ENCODE measurements at regions not wholly inside any gene's neighbourhood (a gene's known extent, or its start where the extent isn't known, plus 50 kb on each side); places are given as distances from the start of the nearest gene placed in this dataset.
A peak's percentile ranks its signal among the peaks of the same experiment; 100 is the strongest.

DNA sequence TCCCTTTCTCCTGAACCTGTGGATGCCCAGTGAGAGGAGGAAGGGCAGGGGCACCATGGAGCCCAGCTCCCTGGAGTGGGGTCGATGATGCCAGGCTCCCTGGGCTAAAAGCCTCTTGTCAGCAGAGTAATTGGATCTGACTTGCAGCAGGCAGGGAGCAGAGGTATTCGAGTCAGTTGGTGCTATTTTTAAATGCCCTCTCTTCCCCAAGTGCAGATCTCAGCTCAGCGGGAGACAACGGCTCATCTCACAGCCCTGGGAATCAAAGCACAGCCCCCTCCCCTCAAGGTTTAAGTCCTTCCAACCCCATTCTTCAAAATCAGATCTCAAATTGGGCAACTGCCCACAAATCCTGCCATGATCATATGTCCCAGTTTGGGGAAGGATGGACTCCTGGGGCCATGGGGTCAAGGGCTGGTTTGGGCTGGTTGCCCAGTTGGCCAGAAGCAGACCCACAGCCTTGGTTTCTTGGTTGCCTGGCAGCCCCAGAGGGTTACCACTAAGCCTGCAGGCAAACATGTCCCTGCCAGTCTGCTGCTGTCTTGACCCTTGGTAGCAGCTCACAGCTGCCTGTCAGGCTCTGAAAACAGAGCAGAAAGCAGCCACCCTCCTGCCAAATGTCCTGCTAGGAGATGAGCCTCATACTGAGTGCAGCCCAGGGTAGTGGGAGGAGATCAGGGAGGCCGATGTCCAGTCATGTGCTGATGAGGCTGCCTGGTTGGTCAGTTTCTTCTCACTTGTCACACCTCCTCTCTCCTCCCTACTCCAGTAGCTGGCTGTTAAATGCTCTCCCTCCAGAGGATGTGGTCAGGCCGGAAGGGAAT lies 244.9 kb downstream of the LOXHD1 start:
- peak; percentile 29 for DNase-seq (ENCODE audit: low read depth)

DNA sequence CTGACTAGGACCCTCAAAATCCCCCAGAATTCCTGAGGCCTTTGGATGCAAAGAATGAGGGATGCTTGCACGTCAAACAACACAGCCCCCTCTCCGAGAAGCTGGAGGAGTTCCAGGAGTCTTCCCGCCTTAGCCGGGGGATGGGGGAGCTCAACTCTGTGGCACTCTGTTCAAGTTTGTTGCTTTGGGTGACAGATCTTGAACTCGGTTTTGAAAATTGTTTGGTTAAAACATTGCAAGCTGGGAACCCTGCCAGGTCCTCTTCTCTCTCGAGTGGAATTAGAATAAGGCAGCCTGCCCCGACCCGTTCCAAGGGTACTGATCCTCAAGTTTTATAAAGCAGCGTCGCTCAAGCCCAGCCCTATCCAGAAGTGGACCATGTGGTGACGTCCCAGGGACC lies 244.1 kb downstream of the LOXHD1 start:
- no peak for DNase-seq (ENCODE audit: low read depth)

DNA sequence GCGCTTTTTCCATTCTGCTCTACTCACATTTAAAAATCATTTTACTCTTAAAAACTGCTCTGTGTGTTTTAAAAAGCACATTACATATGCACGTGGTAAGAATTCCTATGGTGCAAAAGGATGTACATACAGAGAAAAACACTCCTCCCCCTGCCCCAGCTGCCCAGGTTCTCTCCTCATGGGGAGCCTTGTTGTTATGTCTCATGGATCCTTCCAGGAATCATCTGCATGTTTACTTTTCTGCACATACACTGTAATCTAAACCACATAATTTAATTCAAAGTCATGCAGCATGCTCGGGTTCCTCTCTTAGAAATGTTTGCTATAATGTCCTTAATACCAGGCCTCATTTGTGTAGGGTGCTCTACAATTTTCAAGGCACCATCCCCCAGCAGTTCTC lies 243.3 kb downstream of the LOXHD1 start:
- no peak for DNase-seq (ENCODE audit: low read depth)

DNA sequence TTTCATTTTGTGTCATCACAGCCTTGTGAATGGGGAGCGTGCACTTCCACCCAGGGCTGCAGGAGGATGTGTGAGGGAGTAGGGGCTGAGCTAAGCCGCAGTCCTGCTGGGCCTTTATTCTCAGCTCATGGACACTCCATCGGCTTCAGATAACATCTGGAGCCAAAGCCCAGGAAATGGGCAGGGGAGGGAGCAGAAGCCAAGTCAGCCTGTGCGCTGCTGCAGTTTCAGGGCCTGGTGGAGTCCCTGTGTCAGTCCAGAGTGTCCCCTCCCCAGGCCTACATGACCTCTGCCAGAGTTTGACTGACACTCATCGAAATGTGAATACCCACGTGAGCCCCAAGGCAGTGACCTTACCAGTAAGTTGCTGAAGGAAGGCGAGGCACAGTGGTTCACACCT lies 242.2 kb downstream of the LOXHD1 start:
- DNase-seq (ENCODE audit: low read depth): no peak

DNA sequence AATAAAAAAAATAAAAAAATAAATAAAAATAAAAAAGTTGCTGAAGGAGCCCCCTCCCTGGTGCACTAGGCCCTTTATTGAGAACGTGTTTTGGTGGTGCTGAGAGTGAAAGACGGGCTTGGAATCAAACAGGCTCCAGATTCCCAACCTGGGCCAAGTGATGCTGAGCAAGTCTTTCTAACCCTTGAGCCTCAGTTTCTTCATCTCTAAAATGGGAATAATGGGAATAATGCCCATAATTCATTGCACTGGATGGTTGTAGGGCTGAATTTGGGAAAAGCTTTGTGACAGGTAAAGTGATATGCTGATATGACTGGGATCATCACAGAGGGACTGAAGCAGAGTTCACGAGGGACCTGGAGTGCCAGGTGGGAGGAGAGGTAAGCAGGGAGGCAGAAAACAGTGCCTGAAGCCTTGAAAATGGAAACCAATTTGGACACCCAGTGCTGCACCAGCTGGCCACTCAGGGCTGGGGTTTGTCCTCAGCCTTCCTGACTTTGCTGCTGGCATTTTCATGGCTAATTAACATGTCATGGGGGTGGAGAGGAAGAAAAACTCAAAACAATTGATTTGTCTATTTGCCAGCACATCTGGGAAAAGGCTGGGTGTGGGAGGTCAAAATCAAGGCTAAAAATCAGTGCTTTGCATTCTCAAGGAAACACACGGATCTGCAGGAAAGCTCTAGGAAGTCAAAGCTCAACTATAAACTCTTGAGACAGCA lies 241.3 kb downstream of the LOXHD1 start:
- no peak for DNase-seq (ENCODE audit: low read depth)

DNA sequence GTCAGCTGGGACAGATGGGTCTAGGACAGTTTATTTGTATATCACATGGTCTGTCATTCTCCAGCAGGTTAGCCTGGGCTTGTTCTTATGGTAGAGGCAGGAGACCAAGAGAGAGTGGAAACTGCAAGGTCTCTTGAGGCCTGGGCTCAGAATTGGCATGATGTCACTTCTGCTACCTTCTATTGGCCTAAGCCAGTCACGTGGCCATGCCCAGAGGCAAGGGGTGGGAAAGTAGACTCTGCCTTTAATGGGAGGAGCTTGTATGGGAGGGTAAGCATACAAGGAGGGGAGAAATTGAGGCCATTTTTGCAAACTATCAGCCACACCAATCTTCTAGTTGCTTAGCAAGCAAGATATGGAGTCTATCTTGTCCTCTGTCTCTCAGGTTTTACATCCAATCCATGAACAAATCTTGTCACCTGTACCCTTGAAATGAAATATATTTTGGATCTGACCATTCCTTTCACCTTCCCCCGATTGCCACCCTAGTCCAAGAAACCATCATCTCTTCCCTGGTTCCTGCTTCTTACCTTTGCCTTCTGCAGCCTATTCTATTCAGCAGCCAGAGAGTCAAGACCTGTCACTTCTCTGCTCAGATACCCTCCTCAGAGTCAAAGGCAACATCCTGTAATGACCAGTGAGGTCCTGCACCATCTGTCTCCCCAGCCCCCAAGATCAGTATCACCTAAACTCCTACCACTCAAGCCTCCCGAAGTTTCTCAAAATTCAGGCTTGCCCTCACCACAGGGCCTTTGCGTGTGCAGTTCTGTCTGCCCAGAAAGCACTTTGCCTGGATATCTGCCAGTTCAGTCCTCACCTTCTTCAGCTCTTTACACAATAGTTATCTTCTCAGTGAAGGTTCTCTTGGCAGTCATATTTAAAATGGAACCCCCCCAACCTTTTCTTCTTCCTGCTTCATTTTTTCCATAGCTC lies 240.0 kb downstream of the LOXHD1 start:
- DNase-seq (ENCODE audit: low read depth): no peak

DNA sequence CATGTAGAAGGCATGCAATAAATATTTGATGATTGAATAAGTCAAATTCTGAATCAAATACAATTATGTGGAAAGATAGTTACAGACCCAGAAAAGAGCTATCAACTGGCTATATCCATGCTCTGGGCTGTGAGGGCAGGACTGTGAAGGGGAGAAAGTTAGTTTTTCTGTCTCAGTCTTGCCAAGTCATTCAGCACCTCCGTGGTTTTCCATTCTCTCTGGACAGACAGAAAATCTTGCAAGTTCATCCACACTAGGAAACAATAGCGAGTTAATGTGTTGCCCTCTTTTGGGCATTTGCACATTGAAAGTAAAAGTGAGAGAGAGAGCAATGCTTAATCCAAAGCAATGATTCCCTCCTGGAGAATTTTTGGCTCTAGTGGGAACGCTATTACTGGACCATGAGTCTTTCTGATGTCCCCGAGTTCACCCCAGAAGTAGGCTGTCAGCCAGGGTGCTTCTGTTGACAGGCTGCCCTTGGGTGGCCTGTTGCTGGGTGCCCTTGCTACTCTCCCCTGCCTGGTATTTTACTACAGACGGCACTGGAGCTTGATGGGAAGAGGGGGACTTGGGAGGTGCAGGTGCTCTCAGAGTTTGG lies 238.3 kb downstream of the LOXHD1 start:
- no peak for DNase-seq (ENCODE audit: low read depth)

DNA sequence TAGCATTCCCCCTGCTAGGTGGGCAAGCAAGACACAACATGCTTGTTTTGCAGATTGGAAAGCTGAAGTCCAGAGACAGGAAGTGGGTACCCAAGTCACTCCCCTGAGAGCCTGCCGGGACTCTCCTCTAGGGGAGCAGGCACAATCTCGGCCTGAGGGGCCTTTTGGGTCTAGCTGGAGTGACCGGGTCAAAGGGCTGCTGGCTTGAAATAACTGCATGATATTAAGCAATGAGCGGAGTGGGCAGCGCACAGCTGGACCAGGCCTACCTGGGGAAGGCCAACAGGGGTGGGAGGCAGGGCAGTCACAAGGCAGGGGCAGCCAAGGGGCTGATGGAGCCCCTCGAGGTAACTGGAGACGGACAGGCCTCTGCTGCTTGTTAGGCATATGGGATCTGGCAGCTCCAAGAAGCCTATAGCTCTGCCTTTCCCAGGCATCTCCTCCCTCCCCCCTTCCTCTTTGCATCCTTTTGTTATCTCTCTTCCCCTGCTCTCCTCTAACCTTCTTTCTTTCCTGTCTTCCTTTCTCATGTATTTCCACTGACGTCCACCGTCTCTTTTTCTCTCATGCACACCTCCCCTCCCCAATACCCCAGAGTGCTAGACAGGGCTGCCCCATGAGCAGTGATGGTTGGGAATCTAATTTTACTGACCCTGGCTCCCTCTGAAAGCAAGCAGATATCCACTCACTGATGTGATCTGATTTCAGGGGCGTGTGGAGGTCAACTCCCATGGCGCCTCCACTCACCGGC lies 237.5 kb downstream of the LOXHD1 start:
- DNase-seq (ENCODE audit: low read depth): no peak

DNA sequence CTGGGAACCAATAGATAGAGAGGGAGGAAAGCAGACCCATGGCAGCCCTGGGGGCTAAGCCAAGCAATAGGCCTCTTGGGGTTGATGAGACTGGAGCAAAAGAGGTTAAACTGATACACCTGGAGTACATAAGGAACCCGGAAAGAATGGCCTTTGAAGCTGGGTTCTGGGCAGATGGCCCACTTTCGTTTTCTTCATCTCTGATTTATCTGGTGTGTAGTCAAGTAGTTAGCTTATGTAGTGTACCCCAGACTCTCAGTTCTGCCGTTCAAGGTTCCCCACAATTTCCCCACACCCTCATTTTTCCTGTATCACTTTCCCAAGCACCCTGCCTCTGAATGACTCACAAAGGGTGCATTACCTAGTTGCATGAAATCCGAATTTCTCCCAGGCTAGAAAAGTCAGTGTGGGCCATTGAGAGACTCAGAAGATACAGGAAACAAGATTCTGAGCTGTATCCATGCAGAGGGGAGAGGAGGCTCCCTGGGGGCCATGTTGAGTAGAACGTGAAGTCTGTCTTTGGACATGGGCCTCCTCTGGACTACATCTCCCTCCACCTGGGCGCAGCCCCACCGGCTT lies 235.0 kb downstream of the LOXHD1 start:
- DNase-seq (ENCODE audit: low read depth): no peak

DNA sequence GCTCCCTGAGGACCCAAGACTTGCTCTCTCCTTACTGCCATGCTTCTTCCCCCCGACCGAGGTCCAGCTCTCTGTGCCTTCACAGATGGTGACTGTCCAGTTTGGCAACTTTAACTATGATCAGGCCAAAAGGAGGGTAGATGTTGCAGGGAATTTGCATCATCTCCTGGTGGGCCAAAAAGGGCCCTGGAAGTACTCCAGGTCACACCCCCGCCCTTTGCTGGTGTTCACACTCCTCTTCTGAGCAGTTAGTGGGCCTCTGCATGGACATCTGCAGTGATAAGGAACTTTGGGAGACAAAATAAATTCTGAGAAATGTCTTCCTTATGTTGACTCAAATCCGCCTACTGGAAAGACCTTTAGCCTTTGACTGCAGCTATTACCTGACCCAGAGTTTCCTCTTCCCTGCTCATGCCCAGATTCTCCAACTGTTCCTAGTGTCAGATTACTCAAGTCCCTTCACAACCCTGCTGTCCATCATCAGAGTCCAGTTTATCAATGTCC lies 234.4 kb downstream of the LOXHD1 start:
- no peak for DNase-seq (ENCODE audit: low read depth)

DNA sequence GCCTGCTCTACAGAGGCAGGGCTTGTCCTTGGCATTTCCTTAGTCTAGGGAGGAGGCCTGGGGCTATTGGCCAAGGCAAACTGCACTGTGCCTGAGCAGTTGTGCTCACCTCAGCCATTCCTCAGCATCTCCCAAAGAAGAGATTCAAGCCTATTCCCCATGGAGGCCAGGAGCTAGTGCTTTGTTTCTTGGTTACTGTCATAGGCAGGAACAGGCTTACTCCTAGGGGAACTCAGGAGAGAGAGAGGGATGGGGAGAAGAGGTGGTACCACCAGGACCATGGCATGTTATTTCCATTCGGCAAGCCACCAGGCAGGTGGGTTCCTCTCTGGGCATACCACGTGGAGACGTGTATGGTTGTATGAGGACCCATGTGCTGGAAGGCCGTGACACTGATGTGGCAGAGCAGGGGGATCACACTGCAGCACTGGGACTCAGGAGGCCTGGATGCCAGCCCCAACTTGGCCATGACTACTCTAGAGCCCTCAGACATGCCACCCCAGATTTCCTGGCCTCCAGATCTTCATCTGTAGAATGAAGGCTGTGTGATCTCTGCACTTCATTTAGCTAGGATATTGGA lies 233.7 kb downstream of the LOXHD1 start:
- DNase-seq (ENCODE audit: low read depth): no peak

DNA sequence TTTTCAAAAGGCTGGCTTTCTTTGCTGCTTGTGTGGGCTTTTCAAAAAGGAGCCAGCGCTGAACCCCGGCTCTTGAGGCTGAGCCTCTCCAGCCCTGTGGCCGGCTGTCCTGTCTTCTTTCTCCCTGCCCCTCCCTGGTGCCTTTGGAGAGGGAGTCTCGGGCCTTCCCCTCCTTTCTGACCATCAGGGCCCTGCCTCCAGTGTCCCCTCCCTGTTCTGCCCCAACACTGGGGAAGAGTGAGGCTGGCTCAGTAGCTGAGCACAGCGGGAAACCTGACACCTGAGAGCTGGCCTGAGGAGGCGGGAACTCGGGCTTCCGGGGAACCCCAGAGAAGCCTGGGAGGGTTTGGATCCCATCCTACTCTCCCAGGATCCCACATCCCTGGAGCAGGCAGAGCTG lies 232.1 kb downstream of the LOXHD1 start:
- DNase-seq (ENCODE audit: low read depth): no peak

DNA sequence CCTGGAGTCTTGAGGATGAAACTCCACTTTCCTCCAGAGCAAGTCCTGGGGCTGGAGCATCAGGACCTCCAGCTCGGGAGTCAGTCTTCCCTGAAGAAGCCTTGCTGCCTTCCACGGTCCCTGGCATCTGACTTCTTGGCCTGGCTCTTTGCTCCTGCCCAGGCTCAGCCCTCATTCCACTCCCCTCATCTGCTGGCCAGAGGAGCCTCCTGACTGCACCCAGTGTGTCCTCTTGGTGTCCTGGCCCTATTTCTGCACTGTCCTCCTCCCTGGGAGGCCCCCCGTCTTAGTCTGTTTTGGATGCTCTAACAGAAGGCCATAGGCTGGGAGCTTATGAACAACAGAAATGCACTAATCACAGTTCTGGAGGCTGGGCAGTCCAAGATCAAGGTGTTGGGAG lies 231.5 kb downstream of the LOXHD1 start:
- no peak for DNase-seq (ENCODE audit: low read depth)

DNA sequence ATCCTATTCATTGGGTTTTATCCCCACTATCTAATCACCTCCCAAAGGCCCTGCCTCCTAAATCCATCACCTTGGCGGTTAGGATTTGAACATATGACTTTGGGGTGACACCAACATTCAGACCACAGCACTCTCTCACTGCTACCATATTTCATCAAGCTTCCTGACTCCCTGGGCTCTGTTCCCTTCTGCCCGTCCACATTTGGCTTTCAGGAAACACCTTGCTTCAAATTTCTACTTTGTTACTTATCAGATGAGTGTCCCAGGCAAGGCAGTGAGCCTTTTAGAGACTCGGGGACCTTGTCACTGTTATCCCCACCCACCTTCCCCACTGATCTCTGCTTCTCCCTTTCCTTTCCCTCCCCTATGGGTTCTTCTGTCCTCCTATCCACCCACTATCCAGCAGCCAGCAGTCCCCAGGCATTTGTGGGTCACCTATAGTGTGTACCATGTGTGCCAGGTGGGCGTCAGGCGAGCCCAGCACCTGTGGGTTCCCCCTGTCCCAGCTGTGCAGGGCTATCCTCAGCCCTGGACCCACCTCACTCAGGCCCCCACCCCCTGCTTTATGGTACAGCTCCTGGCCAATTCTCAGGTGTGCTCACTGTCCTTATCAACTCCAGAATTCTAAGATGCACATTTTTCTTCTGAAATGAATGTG lies 230.9 kb downstream of the LOXHD1 start:
- no peak for DNase-seq (ENCODE audit: low read depth)

DNA sequence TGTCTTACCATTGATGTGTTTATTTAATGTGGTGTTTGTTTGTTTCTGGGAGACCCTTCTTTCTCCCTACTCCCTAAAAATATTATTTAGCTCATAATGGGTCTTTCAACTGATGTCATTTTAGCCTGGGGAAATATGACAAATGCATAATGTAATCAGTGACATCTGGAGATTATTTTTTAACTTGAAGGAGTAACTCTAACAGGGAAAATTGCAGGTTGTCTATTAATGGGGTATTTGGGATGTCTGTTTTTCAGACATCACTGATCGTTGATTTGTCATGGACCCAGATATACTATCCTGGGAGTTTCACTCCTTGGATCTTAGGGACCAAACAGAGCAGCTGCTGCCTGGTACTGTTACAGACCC lies 230.4 kb downstream of the LOXHD1 start:
- DNase-seq (ENCODE audit: low read depth): no peak
